ENCODE measurements at regions not wholly inside any gene's neighbourhood (a gene's known extent, or its start where the extent isn't known, plus 50 kb on each side); places are given as distances from the start of the nearest gene placed in this dataset.

DNA sequence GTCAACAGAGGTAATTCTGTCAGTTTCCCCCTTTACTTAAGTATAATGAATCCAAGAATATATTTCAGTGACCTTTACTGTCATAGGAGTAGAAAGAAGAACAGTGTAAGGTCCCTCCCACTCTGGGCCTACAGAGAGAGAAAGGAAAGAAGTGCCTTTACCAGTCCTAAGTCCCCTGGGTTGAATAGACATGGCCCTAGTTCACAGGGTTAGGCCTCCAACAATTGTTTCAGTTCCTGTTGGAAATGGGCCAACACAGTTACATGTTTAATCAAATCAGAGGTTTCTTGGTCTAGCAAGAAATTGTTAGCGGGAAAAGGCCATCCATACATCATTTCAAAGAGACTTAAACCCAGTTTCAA, 605.6 kb downstream of the MTRR start (continued):
- TF ChIP-seq, protein P1, sequence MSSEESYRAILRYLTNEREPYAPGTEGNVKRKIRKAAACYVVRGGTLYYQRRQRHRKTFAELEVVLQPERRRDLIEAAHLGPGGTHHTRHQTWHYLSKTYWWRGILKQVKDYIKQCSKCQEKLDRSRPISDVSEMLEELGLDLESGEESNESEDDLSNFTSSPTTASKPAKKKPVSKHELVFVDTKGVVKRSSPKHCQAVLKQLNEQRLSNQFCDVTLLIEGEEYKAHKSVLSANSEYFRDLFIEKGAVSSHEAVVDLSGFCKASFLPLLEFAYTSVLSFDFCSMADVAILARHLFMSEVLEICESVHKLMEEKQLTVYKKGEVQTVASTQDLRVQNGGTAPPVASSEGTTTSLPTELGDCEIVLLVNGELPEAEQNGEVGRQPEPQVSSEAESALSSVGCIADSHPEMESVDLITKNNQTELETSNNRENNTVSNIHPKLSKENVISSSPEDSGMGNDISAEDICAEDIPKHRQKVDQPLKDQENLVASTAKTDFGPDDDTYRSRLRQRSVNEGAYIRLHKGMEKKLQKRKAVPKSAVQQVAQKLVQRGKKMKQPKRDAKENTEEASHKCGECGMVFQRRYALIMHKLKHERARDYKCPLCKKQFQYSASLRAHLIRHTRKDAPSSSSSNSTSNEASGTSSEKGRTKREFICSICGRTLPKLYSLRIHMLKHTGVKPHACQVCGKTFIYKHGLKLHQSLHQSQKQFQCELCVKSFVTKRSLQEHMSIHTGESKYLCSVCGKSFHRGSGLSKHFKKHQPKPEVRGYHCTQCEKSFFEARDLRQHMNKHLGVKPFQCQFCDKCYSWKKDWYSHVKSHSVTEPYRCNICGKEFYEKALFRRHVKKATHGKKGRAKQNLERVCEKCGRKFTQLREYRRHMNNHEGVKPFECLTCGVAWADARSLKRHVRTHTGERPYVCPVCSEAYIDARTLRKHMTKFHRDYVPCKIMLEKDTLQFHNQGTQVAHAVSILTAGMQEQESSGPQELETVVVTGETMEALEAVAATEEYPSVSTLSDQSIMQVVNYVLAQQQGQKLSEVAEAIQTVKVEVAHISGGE (CRISPR knock-in tag; IDR thresholded peaks at IDR 0.05): no peak
- no peak for TF ChIP-seq NFYB (IDR thresholded peaks at IDR 0.05; ENCODE audit: insufficient read depth, low read depth, low read length)
- TF ChIP-seq, protein P2, sequence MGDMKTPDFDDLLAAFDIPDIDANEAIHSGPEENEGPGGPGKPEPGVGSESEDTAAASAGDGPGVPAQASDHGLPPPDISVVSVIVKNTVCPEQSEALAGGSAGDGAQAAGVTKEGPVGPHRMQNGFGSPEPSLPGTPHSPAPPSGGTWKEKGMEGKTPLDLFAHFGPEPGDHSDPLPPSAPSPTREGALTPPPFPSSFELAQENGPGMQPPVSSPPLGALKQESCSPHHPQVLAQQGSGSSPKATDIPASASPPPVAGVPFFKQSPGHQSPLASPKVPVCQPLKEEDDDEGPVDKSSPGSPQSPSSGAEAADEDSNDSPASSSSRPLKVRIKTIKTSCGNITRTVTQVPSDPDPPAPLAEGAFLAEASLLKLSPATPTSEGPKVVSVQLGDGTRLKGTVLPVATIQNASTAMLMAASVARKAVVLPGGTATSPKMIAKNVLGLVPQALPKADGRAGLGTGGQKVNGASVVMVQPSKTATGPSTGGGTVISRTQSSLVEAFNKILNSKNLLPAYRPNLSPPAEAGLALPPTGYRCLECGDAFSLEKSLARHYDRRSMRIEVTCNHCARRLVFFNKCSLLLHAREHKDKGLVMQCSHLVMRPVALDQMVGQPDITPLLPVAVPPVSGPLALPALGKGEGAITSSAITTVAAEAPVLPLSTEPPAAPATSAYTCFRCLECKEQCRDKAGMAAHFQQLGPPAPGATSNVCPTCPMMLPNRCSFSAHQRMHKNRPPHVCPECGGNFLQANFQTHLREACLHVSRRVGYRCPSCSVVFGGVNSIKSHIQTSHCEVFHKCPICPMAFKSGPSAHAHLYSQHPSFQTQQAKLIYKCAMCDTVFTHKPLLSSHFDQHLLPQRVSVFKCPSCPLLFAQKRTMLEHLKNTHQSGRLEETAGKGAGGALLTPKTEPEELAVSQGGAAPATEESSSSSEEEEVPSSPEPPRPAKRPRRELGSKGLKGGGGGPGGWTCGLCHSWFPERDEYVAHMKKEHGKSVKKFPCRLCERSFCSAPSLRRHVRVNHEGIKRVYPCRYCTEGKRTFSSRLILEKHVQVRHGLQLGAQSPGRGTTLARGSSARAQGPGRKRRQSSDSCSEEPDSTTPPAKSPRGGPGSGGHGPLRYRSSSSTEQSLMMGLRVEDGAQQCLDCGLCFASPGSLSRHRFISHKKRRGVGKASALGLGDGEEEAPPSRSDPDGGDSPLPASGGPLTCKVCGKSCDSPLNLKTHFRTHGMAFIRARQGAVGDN (IDR thresholded peaks at IDR 0.05): no peak

DNA sequence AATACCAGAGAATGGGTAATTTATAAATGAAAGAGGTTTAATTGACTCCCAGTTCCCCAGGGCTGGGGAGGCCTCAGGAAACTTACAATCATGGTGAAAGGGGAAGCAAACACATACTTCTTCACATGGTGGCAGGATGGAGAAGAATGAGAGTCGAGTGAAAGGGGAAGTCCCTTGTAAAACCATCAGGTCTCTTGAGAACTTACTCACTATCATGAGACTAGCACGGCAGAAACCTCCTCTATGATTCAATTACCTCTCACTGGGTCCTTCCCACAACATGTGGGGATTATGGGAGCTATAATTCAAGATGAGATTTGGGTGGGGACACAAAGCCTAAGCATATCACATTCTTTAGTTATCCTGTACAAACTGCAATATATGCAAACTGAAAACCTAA, 609.4 kb downstream of the MTRR start:
- no peak for TF ChIP-seq PAX5 (IDR thresholded peaks at IDR 0.05; ENCODE audit: borderline replicate concordance, low read depth, low read length)
- no peak for TF ChIP-seq GATAD2B (conservative IDR thresholded peaks at IDR 0.05; ENCODE audit: low read depth)
- CTCF ChIA-PET: no interaction called here
- Histone ChIP-seq H3K9me3 (replicated peaks; ENCODE audit: control insufficient read depth, insufficient read depth, low read length) (no peaks in the 10 kb centered on the region), H3K4me3 (no peak overlapping the region), H2AFZ (ENCODE audit: control insufficient read depth, low read depth, low read length) (no peak overlapping the region), H3K27ac (ENCODE audit: control insufficient read depth, insufficient read depth) (no peak overlapping the region), H3K27me3 (replicated peaks in 1 of 2; ENCODE audit: control insufficient read depth in 2 of 2, insufficient read depth in 2 of 2, low read length in 1 of 2) (no peaks in the 10 kb centered on the region), H3K36me3 (ENCODE audit: control insufficient read depth in 2 of 2, insufficient read depth in 2 of 2, low read length in 1 of 2) (no peaks in the 10 kb centered on the region), H3K9ac (ENCODE audit: control insufficient read depth, insufficient read depth, low read length) (no peak overlapping the region), H3K79me2 (ENCODE audit: control insufficient read depth, insufficient read depth, low read length) (no peaks in the 10 kb centered on the region), H3K4me2 (ENCODE audit: control insufficient read depth, insufficient read depth) (no peak overlapping the region), H3K4me1 (ENCODE audit: control insufficient read depth, insufficient read depth, low read length) (no peaks in the 10 kb centered on the region), H4K20me1 (ENCODE audit: control insufficient read depth, insufficient read depth) (no peaks in the 10 kb centered on the region)
- POLR2A ChIA-PET: no interaction called here
- no TSS peak for BruUV-seq (replicated peaks)
- RAD21 ChIA-PET (ENCODE audit: unreplicated experiment): no interaction called here
- FAIRE-seq (no peak), DNase-seq (ENCODE audit: low read depth, low spot score) (no peak), ATAC-seq (no peak)
- WGBS (ENCODE audit: insufficient coverage, insufficient replicate concordance, low lambda C conversion rate, missing lambda C conversion rate): 4% methylated on average over 2 of the region's 2 CpGs
- intact Hi-C loops (cut with micrococcal nuclease; ENCODE audit: unreplicated experiment): no loop called here
- in situ Hi-C loops (cut with MboI): no loop called here
- SMC1A ChIA-PET (ENCODE audit: uncharacterized antibody, unreplicated experiment): no interaction called here

Measured in GM12878 (cell line).